ENCODE measurements at regions not wholly inside any gene's neighbourhood (a gene's known extent, or its start where the extent isn't known, plus 50 kb on each side); places are given as distances from the start of the nearest gene placed in this dataset.

DNA sequence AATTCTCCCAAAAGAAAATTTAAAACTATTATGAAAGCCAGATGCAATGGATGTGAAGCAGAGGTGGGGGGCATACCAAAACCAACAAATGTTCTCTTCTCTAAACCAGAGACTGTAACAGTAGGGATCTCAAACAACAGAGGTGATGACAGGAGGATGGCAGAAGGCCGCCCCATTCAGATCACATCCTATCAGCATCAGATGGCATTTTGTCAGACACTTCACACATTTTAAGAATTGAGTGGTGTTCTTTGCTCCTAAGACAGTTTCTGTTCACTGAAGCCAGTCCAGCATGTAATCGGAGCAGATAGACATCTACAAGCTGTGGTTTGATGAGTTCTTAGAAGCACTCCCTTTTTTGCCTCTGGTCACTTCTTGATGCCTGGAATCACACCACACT, 59.6 kb upstream of the SRRM4 start:
- Histone ChIP-seq H3K4me1 (ENCODE audit: control insufficient read depth in 4 of 4, insufficient read depth in 4 of 4, low read length in 3 of 4) (no peaks in the 10 kb centered on the region), H3K36me3 (ENCODE audit: control insufficient read depth in 4 of 4, insufficient read depth in 3 of 4, low read depth in 1 of 4, low read length in 3 of 4) (no peaks in the 10 kb centered on the region), H3K4me3 (ENCODE audit: low read depth in 1 of 3, low read length in 3 of 3) (no peak overlapping the region), H3K27me3 (ENCODE audit: control insufficient read depth in 4 of 4, insufficient read depth in 4 of 4, low read length in 3 of 4) (peaks cover 0 to 4% (median 1%) of the 10 kb centered on the region in 4 donors), H3K27ac (ENCODE audit: low read depth in 1 of 2, low read length in 2 of 2) (no peak overlapping the region), H3K9ac (ENCODE audit: low read depth in 1 of 2, low read length in 2 of 2) (no peak overlapping the region), H3K9me3 (ENCODE audit: control insufficient read depth in 4 of 4, low read length in 3 of 4) (peaks cover 0 to 3% (median 0%) of the 10 kb centered on the region in 4 donors)
- TF ChIP-seq YY1 (IDR thresholded peaks at IDR 0.05) (no peak), FOXA2 (IDR thresholded peaks at IDR 0.05) (no peak), FOXA1 (IDR thresholded peaks at IDR 0.05) (no peak), JUND (IDR thresholded peaks at IDR 0.05) (no peak), RAD21 (IDR thresholded peaks at IDR 0.05) (no peak), GABPA (IDR thresholded peaks at IDR 0.05 in 1 of 2, conservative IDR thresholded peaks at IDR 0.05 in 1 of 2) (no peak), RXRA (IDR thresholded peaks at IDR 0.05) (no peak), TAF1 (conservative IDR thresholded peaks at IDR 0.05) (no peak), EGR1 (IDR thresholded peaks at IDR 0.05; ENCODE audit: low read depth in 2 of 2) (no peak), NR2F2 (IDR thresholded peaks at IDR 0.05) (no peak), HNF4A (conservative IDR thresholded peaks at IDR 0.05) (no peak), HNF4G (IDR thresholded peaks at IDR 0.05) (no peak), SP1 (IDR thresholded peaks at IDR 0.05) (no peak)
- TF ChIP-seq, protein P1, sequence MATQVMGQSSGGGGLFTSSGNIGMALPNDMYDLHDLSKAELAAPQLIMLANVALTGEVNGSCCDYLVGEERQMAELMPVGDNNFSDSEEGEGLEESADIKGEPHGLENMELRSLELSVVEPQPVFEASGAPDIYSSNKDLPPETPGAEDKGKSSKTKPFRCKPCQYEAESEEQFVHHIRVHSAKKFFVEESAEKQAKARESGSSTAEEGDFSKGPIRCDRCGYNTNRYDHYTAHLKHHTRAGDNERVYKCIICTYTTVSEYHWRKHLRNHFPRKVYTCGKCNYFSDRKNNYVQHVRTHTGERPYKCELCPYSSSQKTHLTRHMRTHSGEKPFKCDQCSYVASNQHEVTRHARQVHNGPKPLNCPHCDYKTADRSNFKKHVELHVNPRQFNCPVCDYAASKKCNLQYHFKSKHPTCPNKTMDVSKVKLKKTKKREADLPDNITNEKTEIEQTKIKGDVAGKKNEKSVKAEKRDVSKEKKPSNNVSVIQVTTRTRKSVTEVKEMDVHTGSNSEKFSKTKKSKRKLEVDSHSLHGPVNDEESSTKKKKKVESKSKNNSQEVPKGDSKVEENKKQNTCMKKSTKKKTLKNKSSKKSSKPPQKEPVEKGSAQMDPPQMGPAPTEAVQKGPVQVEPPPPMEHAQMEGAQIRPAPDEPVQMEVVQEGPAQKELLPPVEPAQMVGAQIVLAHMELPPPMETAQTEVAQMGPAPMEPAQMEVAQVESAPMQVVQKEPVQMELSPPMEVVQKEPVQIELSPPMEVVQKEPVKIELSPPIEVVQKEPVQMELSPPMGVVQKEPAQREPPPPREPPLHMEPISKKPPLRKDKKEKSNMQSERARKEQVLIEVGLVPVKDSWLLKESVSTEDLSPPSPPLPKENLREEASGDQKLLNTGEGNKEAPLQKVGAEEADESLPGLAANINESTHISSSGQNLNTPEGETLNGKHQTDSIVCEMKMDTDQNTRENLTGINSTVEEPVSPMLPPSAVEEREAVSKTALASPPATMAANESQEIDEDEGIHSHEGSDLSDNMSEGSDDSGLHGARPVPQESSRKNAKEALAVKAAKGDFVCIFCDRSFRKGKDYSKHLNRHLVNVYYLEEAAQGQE (IDR thresholded peaks at IDR 0.05), result no peak
- TF ChIP-seq, protein P2, sequence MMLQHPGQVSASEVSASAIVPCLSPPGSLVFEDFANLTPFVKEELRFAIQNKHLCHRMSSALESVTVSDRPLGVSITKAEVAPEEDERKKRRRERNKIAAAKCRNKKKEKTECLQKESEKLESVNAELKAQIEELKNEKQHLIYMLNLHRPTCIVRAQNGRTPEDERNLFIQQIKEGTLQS (IDR thresholded peaks at IDR 0.05), result no peak
- TF ChIP-seq, protein P3, sequence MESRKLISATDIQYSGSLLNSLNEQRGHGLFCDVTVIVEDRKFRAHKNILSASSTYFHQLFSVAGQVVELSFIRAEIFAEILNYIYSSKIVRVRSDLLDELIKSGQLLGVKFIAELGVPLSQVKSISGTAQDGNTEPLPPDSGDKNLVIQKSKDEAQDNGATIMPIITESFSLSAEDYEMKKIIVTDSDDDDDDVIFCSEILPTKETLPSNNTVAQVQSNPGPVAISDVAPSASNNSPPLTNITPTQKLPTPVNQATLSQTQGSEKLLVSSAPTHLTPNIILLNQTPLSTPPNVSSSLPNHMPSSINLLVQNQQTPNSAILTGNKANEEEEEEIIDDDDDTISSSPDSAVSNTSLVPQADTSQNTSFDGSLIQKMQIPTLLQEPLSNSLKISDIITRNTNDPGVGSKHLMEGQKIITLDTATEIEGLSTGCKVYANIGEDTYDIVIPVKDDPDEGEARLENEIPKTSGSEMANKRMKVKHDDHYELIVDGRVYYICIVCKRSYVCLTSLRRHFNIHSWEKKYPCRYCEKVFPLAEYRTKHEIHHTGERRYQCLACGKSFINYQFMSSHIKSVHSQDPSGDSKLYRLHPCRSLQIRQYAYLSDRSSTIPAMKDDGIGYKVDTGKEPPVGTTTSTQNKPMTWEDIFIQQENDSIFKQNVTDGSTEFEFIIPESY (IDR thresholded peaks at IDR 0.05), result no peak
- TF ChIP-seq, protein P4, sequence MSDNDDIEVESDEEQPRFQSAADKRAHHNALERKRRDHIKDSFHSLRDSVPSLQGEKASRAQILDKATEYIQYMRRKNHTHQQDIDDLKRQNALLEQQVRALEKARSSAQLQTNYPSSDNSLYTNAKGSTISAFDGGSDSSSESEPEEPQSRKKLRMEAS (IDR thresholded peaks at IDR 0.05), result no peak
- TF ChIP-seq, protein P5, sequence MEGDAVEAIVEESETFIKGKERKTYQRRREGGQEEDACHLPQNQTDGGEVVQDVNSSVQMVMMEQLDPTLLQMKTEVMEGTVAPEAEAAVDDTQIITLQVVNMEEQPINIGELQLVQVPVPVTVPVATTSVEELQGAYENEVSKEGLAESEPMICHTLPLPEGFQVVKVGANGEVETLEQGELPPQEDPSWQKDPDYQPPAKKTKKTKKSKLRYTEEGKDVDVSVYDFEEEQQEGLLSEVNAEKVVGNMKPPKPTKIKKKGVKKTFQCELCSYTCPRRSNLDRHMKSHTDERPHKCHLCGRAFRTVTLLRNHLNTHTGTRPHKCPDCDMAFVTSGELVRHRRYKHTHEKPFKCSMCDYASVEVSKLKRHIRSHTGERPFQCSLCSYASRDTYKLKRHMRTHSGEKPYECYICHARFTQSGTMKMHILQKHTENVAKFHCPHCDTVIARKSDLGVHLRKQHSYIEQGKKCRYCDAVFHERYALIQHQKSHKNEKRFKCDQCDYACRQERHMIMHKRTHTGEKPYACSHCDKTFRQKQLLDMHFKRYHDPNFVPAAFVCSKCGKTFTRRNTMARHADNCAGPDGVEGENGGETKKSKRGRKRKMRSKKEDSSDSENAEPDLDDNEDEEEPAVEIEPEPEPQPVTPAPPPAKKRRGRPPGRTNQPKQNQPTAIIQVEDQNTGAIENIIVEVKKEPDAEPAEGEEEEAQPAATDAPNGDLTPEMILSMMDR (IDR thresholded peaks at IDR 0.05; ENCODE audit: low read depth, low read length, missing input control), result no peak
- 83% methylated on average over 2 of the region's 2 CpGs for WGBS
- DNase-seq (ENCODE audit: low spot score), result no peak
